ENCODE measurements at regions not wholly inside any gene's neighbourhood (a gene's known extent, or its start where the extent isn't known, plus 50 kb on each side); places are given as distances from the start of the nearest gene placed in this dataset.
A peak's percentile ranks its signal among the peaks of the same experiment; 100 is the strongest.

DNA sequence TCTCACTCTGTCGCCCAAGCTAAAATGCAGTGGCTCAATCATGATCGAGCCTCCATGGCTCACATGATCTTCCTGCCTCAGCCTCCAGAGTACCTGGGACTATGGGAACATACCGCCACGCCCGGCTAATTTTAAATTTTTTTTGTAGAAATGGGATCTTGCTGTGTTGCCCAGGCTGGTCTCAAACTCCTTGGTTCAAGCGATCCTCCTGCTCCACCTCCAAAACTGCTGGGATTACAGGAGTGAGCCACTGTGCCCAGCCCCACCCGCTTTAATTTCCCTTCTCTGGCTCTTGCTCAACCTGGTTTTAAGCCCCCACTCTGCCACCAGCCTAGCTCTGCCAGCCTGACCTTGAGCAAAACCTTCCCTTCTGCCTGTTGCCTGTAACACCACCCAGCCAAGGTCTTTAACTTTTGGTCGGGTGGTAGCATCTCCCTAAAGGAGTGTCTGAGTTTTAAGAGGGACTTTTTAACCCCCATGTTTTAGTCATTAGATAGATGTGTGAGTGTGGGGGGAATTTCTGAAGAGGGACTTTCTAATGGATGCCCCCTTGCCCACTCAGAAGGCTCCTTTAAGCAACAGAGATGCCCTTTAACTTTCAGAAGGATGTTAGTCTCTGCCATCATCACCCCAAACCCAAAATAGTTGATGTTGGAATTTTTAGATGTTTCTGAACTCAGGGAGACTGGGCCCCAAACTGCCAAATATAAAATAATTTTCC is 71.8 kb upstream of the FOXP4 start:
- DNase-seq: no peak

DNA sequence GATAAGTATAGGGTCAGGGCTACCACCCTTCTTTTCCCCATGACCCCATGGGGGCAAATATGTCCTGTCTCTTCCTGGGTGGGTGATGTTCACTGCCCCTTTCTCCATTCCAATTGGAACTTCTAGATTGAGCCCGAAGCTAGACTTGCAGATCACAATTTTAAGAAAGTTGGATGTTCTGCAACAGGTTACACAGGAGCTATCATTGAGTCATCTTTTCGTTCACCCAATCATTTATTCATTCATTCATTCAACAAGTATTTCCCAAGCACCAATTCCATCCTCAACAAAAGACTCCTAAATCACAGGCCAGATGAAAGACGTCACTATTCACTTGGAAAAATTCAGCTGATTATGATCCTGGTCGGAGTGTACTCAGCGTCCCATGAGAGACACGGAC is 71.0 kb upstream of the FOXP4 start:
- no peak for DNase-seq

DNA sequence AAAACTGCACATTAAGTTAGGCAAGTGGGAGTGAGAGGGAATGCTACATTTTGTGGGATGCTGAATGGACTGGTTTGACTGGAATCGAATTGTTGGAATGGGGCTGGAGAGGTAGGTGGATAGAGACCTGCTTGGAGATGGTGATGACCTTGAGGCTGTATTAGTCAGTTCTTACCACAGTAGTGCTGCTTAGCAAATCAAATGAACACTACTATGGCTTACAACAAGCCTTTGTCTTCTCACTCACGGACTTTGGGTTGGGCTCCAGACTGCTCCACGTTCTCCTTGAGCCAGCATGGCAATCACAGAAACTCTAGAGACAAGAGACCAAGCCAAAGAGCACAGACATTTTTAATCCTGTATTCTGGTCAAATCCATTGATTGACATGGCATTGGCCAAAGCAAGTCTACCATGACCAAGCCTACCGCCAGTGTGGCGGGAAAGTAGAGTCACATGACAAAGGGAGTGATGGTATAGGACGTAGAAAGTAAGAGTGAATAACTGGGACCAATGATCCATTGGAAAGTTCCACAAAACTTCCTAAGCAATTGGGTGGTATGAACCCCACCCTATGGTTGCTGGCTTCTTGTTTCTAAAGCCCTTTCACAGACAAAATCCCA is 70.3 kb upstream of the FOXP4 start:
- DNase-seq: no peak

DNA sequence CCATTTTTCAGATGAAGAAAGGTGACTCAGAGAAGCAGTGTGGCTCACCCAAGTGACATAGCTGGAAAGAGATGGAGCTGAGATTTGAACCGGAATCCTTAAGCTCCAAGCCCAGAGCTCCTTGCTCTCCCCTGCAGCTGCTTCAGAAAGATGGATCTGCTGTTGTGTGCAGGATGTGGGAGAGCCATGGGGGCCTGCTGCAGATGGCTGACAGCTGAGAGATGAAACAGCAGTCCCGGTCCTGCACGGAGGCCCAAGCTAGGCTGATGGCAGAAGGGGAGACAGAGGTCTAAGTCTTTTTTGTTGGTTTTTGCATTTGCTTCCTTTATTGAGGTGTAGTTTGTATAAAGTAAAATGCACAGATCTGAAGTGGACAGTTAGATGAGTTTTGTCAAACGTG is 69.8 kb upstream of the FOXP4 start:
- DNase-seq: no peak

DNA sequence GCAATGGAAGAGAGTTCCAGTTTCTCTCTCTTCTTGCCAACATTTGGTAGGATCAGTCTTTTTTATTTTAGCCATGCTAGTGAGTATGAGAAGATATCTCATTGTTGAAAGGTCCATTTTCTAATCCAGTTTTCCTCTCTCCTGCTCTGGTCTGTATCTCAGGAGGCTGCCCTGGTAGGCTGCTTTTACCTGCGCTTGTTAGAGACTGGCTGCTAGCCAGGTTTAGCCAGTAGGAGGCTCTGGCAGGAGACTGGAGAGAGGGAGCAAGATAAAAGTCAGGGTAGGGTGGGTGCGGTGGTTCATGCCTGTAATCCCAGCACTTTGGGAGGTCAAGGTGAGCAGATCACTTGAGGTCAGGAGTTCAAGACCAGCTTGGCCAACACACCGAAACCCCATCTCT is 68.6 kb upstream of the FOXP4 start:
- DNase-seq: no peak

DNA sequence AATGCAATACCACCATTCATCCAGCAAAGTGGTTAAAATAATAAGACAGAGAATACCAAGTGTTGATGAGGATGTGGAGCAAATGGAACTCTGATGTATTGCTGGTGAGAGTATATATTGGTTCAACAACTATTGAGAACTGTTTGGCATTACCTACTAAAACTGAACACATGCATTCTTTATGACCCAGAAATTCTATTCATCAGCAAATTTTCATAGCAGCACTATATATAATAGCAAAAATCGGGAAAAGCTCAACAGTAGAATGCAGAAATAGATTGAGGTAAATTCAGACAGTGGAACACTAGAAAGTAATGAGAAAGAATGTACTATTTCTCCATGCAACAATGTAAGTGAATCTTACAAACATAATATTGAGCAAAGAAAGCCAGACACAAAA is 62.2 kb upstream of the FOXP4 start:
- no peak for DNase-seq

DNA sequence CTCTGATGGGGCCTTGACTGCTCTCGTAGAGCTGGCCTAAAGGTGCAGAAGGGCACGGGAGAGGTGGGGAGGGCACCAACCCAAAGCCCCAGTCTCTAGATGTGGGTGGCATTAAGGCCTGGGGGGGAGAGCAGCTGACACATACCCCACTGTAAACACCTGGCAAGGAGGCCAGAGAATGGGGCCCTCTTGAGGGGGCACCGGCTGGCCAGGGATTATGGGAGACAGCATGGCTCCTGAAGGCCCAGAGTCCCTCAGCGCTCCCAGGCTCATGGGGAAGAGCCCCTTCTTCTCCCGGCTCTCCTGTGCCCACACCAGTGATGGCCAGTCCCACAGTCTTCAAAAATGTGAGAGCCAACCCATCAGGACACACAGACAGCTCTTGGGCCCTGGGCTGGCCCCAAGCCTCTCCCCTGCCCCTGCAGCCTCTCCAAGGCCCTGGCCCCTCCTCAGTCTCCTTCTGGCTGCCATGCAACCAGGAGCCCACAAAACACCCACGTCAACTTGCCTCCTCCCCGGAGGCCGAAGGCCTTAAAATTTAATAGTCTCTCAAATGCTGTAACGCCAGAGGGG is 58.2 kb upstream of the FOXP4 start:
- DNase-seq: no peak

DNA sequence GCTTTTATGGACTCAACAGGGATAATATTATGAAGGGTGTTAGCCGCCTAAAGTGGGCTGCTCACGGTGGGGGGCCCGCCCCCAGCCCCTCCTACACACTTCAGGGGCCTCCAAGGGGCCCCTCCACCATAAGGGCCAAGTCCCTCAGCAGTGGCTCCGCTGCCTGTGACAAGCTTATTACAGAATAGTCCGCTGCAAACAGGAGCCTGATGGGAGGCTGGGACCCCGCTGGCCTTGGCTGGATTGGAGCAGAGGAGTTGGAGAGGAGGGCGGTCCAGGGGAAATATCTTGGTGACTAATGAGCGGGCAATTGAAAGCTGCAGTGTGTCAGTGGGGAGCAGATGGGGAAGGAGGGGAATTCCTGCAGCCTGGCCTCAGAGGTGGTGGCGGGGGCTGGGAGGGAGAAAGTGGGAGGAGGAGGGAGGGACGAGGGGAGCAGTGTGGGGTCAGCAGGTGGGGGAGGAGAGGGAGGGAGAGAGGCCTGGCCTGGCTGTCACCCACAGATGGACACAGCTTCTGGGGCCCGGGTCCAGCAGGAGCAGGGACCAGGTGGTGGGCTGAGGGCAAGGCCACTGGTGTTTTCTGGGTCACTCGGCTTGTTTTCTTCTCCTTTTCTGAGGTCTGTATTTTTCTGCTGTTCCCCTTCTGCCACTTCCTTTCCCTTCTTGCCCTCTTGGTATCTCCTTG is 57.6 kb upstream of the FOXP4 start:
- peak; percentile 12 for DNase-seq

DNA sequence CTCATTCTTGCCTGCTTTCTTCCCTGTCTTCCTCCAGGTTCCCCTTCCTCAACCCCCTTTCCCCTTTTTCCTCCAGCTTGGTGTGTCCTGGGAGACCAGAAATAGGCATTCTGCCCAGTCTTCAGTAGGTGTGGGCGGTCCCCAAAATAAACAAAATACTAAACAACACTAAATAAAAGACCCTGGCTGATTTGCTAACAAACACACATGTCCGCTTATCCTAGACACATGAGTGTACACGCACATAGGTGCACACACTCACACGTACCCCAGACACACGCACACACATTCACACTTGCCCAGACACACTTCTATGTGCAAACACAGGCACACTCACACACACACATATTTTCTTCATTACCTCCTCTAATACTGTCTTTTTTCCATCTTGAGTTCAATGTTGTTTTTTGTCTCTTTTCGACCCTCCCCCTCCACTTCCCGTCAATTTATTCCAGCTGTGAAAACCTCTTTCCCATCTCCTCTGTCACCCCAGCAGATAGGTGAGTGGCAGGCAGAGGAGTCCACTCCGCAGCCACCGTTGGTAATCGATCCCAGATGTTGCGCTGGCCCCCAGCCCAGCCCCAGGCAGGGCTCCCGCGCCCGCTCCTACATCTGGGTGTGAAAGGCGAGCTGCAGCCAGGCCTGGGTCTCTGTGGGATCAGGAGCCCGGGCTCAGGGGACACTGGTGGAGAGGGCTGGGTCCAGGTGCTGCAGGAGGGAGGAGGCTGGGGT is 56.9 kb upstream of the FOXP4 start:
- DNase-seq: no peak

DNA sequence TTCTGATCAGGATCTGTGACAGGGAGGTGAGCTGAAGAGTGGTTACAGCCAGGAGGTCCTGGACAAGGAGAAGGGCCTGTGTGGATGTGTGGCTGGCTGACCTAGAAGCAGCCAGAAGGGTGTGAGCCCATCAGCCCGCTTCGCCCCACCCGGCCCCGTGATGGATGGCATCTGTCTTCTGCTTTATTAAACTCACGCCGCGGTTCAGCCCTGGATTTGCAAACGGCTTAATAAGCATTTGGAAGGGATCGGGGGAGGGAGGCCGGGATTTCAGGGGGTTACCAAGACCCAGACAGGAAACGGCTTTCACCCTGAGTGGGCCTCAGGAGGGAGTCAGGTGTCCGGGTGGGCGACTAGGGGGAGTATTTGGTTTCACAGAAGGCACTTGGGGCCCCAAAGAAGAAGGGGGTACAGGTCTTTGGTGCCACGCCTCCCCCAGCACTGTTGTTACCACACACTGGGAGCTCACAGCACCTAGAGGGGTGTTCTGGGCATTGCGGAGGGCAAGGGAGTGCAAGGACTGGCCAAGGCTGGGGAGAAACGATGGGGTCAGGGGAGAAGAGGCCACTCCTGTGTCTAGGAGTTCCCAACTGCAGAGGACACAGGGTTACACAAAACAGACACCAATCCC is 53.8 kb upstream of the FOXP4 start:
- DNase-seq: no peak

DNA sequence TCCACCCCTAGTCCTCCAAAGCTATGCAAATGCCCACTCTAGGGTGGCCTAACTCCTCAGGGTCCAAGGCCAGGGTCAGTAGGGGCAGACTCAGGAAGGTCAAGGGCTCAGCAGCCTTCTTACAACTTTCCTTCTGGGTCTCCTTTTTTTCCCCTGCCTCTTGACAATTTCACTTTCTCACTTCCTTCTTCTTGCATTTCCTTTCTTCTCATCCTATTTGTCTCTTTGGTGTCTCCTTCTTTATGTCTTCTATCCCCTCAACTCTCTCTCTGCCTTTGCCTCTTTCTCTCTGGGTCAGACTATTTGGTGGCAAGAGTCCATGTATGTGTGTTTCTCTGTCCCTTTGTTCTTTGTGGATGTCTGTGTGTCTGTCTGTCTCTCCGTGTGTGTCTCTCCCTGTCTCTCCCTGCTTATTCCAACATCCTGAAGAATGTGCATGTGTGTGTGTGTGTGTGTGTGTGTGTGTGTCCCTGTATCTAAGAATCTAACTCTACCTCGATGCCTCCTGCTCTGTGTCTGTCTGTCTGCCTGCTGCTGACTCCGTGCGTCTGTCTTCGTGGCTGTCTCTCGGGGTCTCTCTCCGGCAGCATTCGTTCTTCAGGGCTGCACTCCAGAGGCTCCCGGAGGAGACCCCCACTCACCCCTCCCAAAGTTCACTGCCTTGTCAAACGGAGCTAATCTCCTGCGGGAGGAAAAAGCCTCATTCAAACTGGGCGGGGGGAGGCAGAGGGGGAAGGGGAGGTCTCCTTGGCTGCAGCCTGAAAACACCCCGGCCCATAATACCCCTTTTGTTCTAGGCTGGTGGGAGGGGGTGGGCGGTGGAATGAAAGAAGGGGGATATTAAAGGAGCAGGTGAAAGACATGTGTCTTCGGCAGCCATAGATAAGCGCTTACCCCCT is 51.7 kb upstream of the FOXP4 start:
- no peak for DNase-seq

All from NCI-H1694 treated with DMSO at 0.1 percent for 48 hours (cell line).